Panc1 (cell line): ENCODE measurements at regions not wholly inside any gene's neighbourhood (a gene's known extent, or its start where the extent isn't known, plus 50 kb on each side); places are given as distances from the start of the nearest gene placed in this dataset.

ENCODE experiments used
- ATAC-seq: fragments of 200-7000 bp; cut with Tn5 transposase; 2 replicates; pipeline ENCODE4 v1.9.1; 2020; ENCODE audit warnings: mild to moderate bottlenecking, moderate library complexity
- BruUV-seq: library from RNA; stranded (reverse); fragments of 400-500 nt; replicated peaks from 2 replicates; lab custom pipeline; 2021; lab: Mats Ljungman, UMichigan
- CTCF ChIA-PET: fragments of 300-600 bp; sonication (Branson Sonifier 250); formaldehyde crosslinking; loops from one replicate; lab custom pipeline; 2022; ENCODE audit warnings: antibody characterized with exemption; lab: Charles Lee
- POLR2A ChIA-PET: fragments of 300-600 bp; sonication (Branson Sonifier 250); formaldehyde crosslinking; loops from one replicate; lab custom pipeline; 2022; ENCODE audit warnings: antibody characterized with exemption; lab: Charles Lee
- DNase-seq: peaks from one replicate; pipeline ENCODE4 v3.0.0-alpha.2; 2010; ENCODE audit warnings: low read depth, low spot score
- H3K27ac ChIP-seq: 2 replicates; pipeline ENCODE4 v1.5.1; 2011; ENCODE audit warnings: mild to moderate bottlenecking, low read length, inconsistent platforms
- H3K27me3 ChIP-seq: fragments of 200-500 bp; sonication (Bioruptor generic); 2 replicates; pipeline ENCODE4 v1.6.0; 2014; ENCODE audit warnings: low read length, inconsistent platforms; ENCODE audit not compliant: control insufficient read depth, insufficient read depth
- H3K36me3 ChIP-seq: fragments of 200-500 bp; sonication (Bioruptor generic); 2 replicates; pipeline ENCODE4 v1.5.1; 2014; ENCODE audit warnings: inconsistent platforms, mild to moderate bottlenecking, low read length, moderate library complexity; ENCODE audit not compliant: control insufficient read depth, insufficient read depth
- H3K4me1 ChIP-seq: 2 replicates; pipeline ENCODE4 v1.5.1; 2011; ENCODE audit warnings: inconsistent platforms, mild to moderate bottlenecking, low read length, moderate library complexity; ENCODE audit not compliant: control insufficient read depth, insufficient read depth
- H3K4me3 ChIP-seq, 2 experiments: 2 replicates each; pipeline ENCODE4 v1.5.1; 2011 to 2012; ENCODE audit warnings: low read depth in 2 of 2, low read length in 2 of 2, mild to moderate bottlenecking in 2 of 2, inconsistent platforms in 1 of 2, moderate library complexity in 1 of 2
- H3K9me3 ChIP-seq: fragments of 200-500 bp; sonication (Bioruptor generic); 2 replicates; pipeline ENCODE4 v1.5.1; 2014; ENCODE audit warnings: low read depth, mild to moderate bottlenecking, inconsistent platforms, low read length, moderate library complexity; ENCODE audit not compliant: control insufficient read depth, insufficient read depth
- POLR2AphosphoS5 ChIP-seq: IDR thresholded peaks from 2 replicates; pipeline ENCODE4 v1.6.1; 2012; ENCODE audit warnings: mild to moderate bottlenecking, low read depth, low read length, moderate library complexity
- SIN3A ChIP-seq: IDR thresholded peaks from 2 replicates; pipeline ENCODE4 v1.6.1; 2012; ENCODE audit warnings: low read depth, mild to moderate bottlenecking, low read length, moderate library complexity, borderline replicate concordance; ENCODE audit not compliant: insufficient read depth
- TCF7L2 ChIP-seq: IDR thresholded peaks from 2 replicates; pipeline ENCODE4 v1.6.1; 2011; ENCODE audit warnings: mild to moderate bottlenecking, low read depth, low read length, inconsistent platforms
- in situ Hi-C: cut with HindIII; loops from 2 replicates; pipeline ENCODE4 v1.10.0; 2016; ENCODE audit warnings: low sequenced_read_pairs, low pct_unique_long_range_greater_than_20kb
- intact Hi-C: fragments of 100-400 bp; cut with micrococcal nuclease; formaldehyde crosslinking; loops from one replicate; pipeline ENCODE4 v1.10.0; 2022; ENCODE audit not compliant: unreplicated experiment
- TF ChIP-seq, protein P1 (sequence below): fragments of 450-650 bp; IDR thresholded peaks from 2 replicates; pipeline ENCODE4 v1.5.1; 2017; ENCODE audit warnings: mild to moderate bottlenecking
- TF ChIP-seq, protein P2 (sequence below), 2 experiments: IDR thresholded peaks; 2 replicates each; pipeline ENCODE4 v1.6.1; 2011 to 2012; ENCODE audit warnings: low read depth in 2 of 2, control low read depth in 1 of 2, low read length in 1 of 2, mild to moderate bottlenecking in 1 of 2, moderate library complexity in 1 of 2; ENCODE audit not compliant: insufficient read depth in 1 of 2

DNA sequence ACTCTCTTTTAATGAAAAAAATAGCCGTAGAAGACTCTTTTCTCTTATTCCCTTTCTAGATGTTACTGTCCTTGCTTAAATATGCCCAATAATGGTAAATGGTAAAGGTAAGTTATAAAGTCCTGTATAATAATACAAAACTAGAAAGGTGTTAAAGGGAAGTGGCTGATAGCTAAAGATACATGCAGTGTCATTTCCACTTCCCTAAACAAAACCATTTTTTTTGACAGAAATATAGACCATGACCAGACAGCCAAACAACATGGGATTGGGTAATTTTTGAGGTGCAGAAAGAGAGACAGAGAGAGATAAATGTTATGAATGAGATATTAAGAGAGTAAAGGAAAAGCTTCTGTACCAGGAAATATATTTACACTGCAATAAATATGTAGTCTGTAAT, 731.7 kb upstream of the REG3G start:
- CTCF ChIA-PET: no interaction called here
- H3K4me3 ChIP-seq: no peak overlapping the region
- H3K36me3 ChIP-seq: no peaks in the 10 kb centered on the region
- in situ Hi-C loops: no loop called here
- H3K27ac ChIP-seq: no peak overlapping the region
- no peaks in the 10 kb centered on the region for H3K9me3 ChIP-seq
- POLR2A ChIA-PET: no interaction called here
- TF ChIP-seq TCF7L2: no peak
- TF ChIP-seq SIN3A: no peak
- TF ChIP-seq, protein P1, sequence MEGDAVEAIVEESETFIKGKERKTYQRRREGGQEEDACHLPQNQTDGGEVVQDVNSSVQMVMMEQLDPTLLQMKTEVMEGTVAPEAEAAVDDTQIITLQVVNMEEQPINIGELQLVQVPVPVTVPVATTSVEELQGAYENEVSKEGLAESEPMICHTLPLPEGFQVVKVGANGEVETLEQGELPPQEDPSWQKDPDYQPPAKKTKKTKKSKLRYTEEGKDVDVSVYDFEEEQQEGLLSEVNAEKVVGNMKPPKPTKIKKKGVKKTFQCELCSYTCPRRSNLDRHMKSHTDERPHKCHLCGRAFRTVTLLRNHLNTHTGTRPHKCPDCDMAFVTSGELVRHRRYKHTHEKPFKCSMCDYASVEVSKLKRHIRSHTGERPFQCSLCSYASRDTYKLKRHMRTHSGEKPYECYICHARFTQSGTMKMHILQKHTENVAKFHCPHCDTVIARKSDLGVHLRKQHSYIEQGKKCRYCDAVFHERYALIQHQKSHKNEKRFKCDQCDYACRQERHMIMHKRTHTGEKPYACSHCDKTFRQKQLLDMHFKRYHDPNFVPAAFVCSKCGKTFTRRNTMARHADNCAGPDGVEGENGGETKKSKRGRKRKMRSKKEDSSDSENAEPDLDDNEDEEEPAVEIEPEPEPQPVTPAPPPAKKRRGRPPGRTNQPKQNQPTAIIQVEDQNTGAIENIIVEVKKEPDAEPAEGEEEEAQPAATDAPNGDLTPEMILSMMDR: no peak
- TF ChIP-seq, protein P2, sequence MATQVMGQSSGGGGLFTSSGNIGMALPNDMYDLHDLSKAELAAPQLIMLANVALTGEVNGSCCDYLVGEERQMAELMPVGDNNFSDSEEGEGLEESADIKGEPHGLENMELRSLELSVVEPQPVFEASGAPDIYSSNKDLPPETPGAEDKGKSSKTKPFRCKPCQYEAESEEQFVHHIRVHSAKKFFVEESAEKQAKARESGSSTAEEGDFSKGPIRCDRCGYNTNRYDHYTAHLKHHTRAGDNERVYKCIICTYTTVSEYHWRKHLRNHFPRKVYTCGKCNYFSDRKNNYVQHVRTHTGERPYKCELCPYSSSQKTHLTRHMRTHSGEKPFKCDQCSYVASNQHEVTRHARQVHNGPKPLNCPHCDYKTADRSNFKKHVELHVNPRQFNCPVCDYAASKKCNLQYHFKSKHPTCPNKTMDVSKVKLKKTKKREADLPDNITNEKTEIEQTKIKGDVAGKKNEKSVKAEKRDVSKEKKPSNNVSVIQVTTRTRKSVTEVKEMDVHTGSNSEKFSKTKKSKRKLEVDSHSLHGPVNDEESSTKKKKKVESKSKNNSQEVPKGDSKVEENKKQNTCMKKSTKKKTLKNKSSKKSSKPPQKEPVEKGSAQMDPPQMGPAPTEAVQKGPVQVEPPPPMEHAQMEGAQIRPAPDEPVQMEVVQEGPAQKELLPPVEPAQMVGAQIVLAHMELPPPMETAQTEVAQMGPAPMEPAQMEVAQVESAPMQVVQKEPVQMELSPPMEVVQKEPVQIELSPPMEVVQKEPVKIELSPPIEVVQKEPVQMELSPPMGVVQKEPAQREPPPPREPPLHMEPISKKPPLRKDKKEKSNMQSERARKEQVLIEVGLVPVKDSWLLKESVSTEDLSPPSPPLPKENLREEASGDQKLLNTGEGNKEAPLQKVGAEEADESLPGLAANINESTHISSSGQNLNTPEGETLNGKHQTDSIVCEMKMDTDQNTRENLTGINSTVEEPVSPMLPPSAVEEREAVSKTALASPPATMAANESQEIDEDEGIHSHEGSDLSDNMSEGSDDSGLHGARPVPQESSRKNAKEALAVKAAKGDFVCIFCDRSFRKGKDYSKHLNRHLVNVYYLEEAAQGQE (IDR thresholded peaks at IDR 0.05; ENCODE audit: insufficient read depth in 1 of 2, low read depth in 2 of 2, low read length in 1 of 2): no peak
- TF ChIP-seq POLR2AphosphoS5: no peak
- no TSS peak for BruUV-seq
- no peaks in the 10 kb centered on the region for H3K4me1 ChIP-seq
- ATAC-seq (no peak), DNase-seq (no peak)
- no peaks in the 10 kb centered on the region for H3K27me3 ChIP-seq
- intact Hi-C loops: no loop called here

DNA sequence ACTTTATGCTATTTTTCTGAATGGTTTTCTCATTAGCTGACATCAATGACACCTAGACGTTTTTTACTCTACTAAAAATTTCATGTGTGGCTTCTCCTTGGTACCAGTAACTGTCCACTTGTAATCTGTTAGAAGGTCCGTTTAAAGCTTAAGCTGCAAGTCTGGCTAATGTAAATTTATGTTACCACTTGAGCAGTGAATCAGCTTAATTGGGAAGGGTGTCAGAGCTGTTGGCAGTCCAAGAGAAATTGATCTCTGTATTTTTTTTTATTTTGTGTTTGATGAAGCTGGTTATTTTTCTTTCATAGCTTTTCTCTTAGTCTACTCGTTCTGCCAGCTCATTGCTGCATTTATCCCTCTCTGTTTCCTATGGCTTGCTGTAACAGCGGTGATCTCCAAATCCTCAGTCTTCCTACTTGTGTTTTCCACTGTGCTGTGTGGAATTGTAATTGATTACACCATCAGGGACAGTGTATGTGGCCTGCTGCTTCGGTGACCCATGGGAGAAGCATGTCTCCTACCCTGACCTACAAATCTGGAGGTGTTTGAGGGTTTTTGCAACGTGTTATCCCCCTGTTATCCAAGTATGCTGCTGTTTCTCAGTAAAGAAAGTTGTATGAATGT, 724.2 kb upstream of the REG3G start:
- BruUV-seq: no TSS peak
- Histone ChIP-seq H3K4me1 (no peaks in the 10 kb centered on the region), H3K36me3 (no peaks in the 10 kb centered on the region; the same call in 1 of the 2 replicates), H3K27me3 (no peaks in the 10 kb centered on the region), H3K4me3 (no peak overlapping the region), H3K27ac (no peak overlapping the region), H3K9me3 (no peaks in the 10 kb centered on the region)
- no peak for TF ChIP-seq SIN3A
- TF ChIP-seq TCF7L2: no peak
- TF ChIP-seq, protein P2 (IDR thresholded peaks at IDR 0.05; ENCODE audit: insufficient read depth in 1 of 2, low read depth in 2 of 2, low read length in 1 of 2): no peak
- TF ChIP-seq, protein P1: no peak
- no peak for TF ChIP-seq POLR2AphosphoS5
- DNase-seq: no peak
- no peak for ATAC-seq
- in situ Hi-C loops (no loop called here), intact Hi-C loops (no loop called here)
- ChIA-PET CTCF (no interaction called here), POLR2A (interaction anchor here (0.6 kb wide), 1 partner anchor 192 kb away, joined by 6 read pairs; no protein-coding TSS in a partner anchor)
